Osteoblast (primary cell): ENCODE measurements at regions not wholly inside any gene's neighbourhood (a gene's known extent, or its start where the extent isn't known, plus 50 kb on each side); places are given as distances from the start of the nearest gene placed in this dataset.

ENCODE experiments used
- DNase-seq: peaks from one replicate; pipeline ENCODE4 v3.0.0; 2011; ENCODE audit warnings: low spot score, mixed read lengths; ENCODE audit not compliant: insufficient read length; ENCODE audit errors: missing footprints
- H2AFZ ChIP-seq: 2 replicates; pipeline ENCODE4 v1.6.0; 2011; ENCODE audit warnings: mild to moderate bottlenecking, low read length
- H3K27ac ChIP-seq: 2 replicates; pipeline ENCODE4 v1.5.1; 2011; ENCODE audit warnings: mild to moderate bottlenecking, low read depth, low read length, moderate library complexity
- H3K27me3 ChIP-seq: 2 replicates; pipeline ENCODE4 v1.6.0; 2012; ENCODE audit warnings: mild to moderate bottlenecking, control low read depth, inconsistent platforms, low read length, moderate library complexity; ENCODE audit not compliant: insufficient read depth
- H3K36me3 ChIP-seq: 2 replicates; pipeline ENCODE4 v1.5.1; 2011; ENCODE audit warnings: mild to moderate bottlenecking, low read length, control low read depth, moderate library complexity; ENCODE audit not compliant: insufficient read depth
- H3K4me1 ChIP-seq: 2 replicates; pipeline ENCODE4 v1.5.1; 2011; ENCODE audit warnings: mild to moderate bottlenecking, low read length, control low read depth, moderate library complexity; ENCODE audit not compliant: insufficient read depth
- H3K4me2 ChIP-seq: 2 replicates; pipeline ENCODE4 v1.6.0; 2011; ENCODE audit warnings: mild to moderate bottlenecking, low read length; ENCODE audit not compliant: insufficient read depth
- H3K4me3 ChIP-seq: fragments of 200-600 bp; sonication (generic); 3 replicates; pipeline ENCODE4 v1.5.1; 2012; ENCODE audit warnings: mild to moderate bottlenecking, low read length, inconsistent platforms; ENCODE audit not compliant: insufficient read depth
- H3K79me2 ChIP-seq: 2 replicates; pipeline ENCODE4 v1.6.0; 2012; ENCODE audit warnings: mild to moderate bottlenecking, low read length, control low read depth, inconsistent platforms; ENCODE audit not compliant: insufficient read depth
- H3K9me3 ChIP-seq: 2 replicates; pipeline ENCODE4 v1.5.1; 2011; ENCODE audit warnings: low read depth, low read length, control low read depth
- H4K20me1 ChIP-seq: 2 replicates; pipeline ENCODE4 v1.6.0; 2012; ENCODE audit warnings: mild to moderate bottlenecking, low read length, control low read depth; ENCODE audit not compliant: insufficient read depth
- CTCF ChIP-seq: IDR thresholded peaks from 2 replicates; pipeline ENCODE4 v1.5.1; 2011; ENCODE audit warnings: mild to moderate bottlenecking, low read depth, low read length, moderate library complexity; ENCODE audit errors: extremely low read depth

- H3K9me3 ChIP-seq: no peaks in the 10 kb centered on the region
- no peaks in the 10 kb centered on the region for H4K20me1 ChIP-seq
- no peak for TF ChIP-seq CTCF
- H3K36me3 ChIP-seq: no peaks in the 10 kb centered on the region
- H2AFZ ChIP-seq: no peak overlapping the region
- no peak for DNase-seq
- H3K4me1 ChIP-seq: peaks cover 19% of the 10 kb centered on the region
- no peaks in the 10 kb centered on the region for H3K27me3 ChIP-seq
- H3K79me2 ChIP-seq: no peaks in the 10 kb centered on the region
- H3K4me2 ChIP-seq: no peak overlapping the region
- H3K4me3 ChIP-seq: no peak overlapping the region
- no peak overlapping the region for H3K27ac ChIP-seq
Measured at GRCh38 chr12:89140141-89140540, 212.2 kb downstream of the DUSP6 start.

- no peaks in the 10 kb centered on the region for H3K36me3 ChIP-seq
- H3K4me3 ChIP-seq: no peak overlapping the region
- no peaks in the 10 kb centered on the region for H4K20me1 ChIP-seq
- H3K9me3 ChIP-seq: no peaks in the 10 kb centered on the region
- no peaks in the 10 kb centered on the region for H3K79me2 ChIP-seq
- no peak for DNase-seq
- TF ChIP-seq CTCF: no peak
- H3K4me1 ChIP-seq: peaks cover 19% of the 10 kb centered on the region
- no peaks in the 10 kb centered on the region for H3K27me3 ChIP-seq
- no peak overlapping the region for H3K4me2 ChIP-seq
- H2AFZ ChIP-seq: no peak overlapping the region
- no peak overlapping the region for H3K27ac ChIP-seq
Measured at GRCh38 chr12:89139390-89139789, 212.9 kb downstream of the DUSP6 start.

GRCh38 chr12:89138048-89138852 is 214.1 kb downstream of the DUSP6 start:
- no peak overlapping the region for H2AFZ ChIP-seq
- H3K4me3 ChIP-seq: no peak overlapping the region
- DNase-seq: peak; percentile 46
- no peaks in the 10 kb centered on the region for H3K36me3 ChIP-seq
- H3K9me3 ChIP-seq: no peaks in the 10 kb centered on the region
- no peaks in the 10 kb centered on the region for H3K27me3 ChIP-seq
- H3K4me2 ChIP-seq: no peak overlapping the region
- TF ChIP-seq CTCF: no peak
- peak overlapping the region; percentile 17 for H3K27ac ChIP-seq
- H4K20me1 ChIP-seq: no peaks in the 10 kb centered on the region
- H3K4me1 ChIP-seq: peaks cover 19% of the 10 kb centered on the region
- H3K79me2 ChIP-seq: no peaks in the 10 kb centered on the region

GRCh38 chr12:89135976-89136634 is 216.2 kb downstream of the DUSP6 start:
- H4K20me1 ChIP-seq: no peaks in the 10 kb centered on the region
- H3K4me1 ChIP-seq: peaks cover 19% of the 10 kb centered on the region
- H3K79me2 ChIP-seq: no peaks in the 10 kb centered on the region
- no peak overlapping the region for H3K27ac ChIP-seq
- H3K4me3 ChIP-seq: no peak overlapping the region
- no peaks in the 10 kb centered on the region for H3K27me3 ChIP-seq
- no peak overlapping the region for H3K4me2 ChIP-seq
- no peaks in the 10 kb centered on the region for H3K36me3 ChIP-seq
- H3K9me3 ChIP-seq: no peaks in the 10 kb centered on the region
- H2AFZ ChIP-seq: peak overlapping the region; percentile 50
- no peak for TF ChIP-seq CTCF
- DNase-seq: no peak
